GM19438 (cell line): ENCODE measurements at regions not wholly inside any gene's neighbourhood (a gene's known extent, or its start where the extent isn't known, plus 50 kb on each side); places are given as distances from the start of the nearest gene placed in this dataset.

Source experiments
- ATAC-seq: cut with Tn5 transposase; IDR thresholded peaks from one replicate; pipeline ENCODE4 v1.9.1; 2021; ENCODE audit warnings: low read depth; ENCODE audit not compliant: unreplicated experiment

- no peak for ATAC-seq
Measured at GRCh38 chr4:126686491-126686890, 946.3 kb upstream of the INTU start.

- ATAC-seq: no peak
Measured at GRCh38 chr4:126687655-126688358, 945.0 kb upstream of the INTU start.

- no peak for ATAC-seq
Measured at GRCh38 chr4:126691797-126692196, 941.0 kb upstream of the INTU start.

GRCh38 chr4:126697748-126698147 lies 935.0 kb upstream of the INTU start:
- ATAC-seq: no peak

GRCh38 chr4:126698224-126698623 lies 934.5 kb upstream of the INTU start:
- no peak for ATAC-seq

GRCh38 chr4:126701756-126702155 lies 931.0 kb upstream of the INTU start:
- no peak for ATAC-seq

GRCh38 chr4:126702747-126703146 lies 930.0 kb upstream of the INTU start:
- no peak for ATAC-seq

GRCh38 chr4:126705266-126705665 lies 927.5 kb upstream of the INTU start:
- ATAC-seq: no peak

- no peak for ATAC-seq
Measured at GRCh38 chr4:126708716-126709115, 924.0 kb upstream of the INTU start.

- no peak for ATAC-seq
Measured at GRCh38 chr4:126710935-126711334, 921.8 kb upstream of the INTU start.

- no peak for ATAC-seq
Measured at GRCh38 chr4:126715067-126715466, 917.7 kb upstream of the INTU start.

GRCh38 chr4:126715681-126716080 lies 917.1 kb upstream of the INTU start:
- no peak for ATAC-seq

- no peak for ATAC-seq
Measured at GRCh38 chr4:126718136-126718535, 914.6 kb upstream of the INTU start.

- no peak for ATAC-seq
Measured at GRCh38 chr4:126719852-126720251, 912.9 kb upstream of the INTU start.

- ATAC-seq: no peak
Measured at GRCh38 chr4:126725906-126726305, 906.9 kb upstream of the INTU start.

- no peak for ATAC-seq
Measured at GRCh38 chr4:126727461-126727860, 905.3 kb upstream of the INTU start.

GRCh38 chr4:126731062-126731461 lies 901.7 kb upstream of the INTU start:
- ATAC-seq: no peak

GRCh38 chr4:126733301-126733700 lies 899.5 kb upstream of the INTU start:
- ATAC-seq: no peak

- no peak for ATAC-seq
Measured at GRCh38 chr4:126734465-126734864, 898.3 kb upstream of the INTU start.

- no peak for ATAC-seq
Measured at GRCh38 chr4:126735294-126736132, 897.2 kb upstream of the INTU start.

GRCh38 chr4:126736133-126736518 lies 896.6 kb upstream of the INTU start:
- ATAC-seq: no peak

GRCh38 chr4:126737899-126738526 lies 894.7 kb upstream of the INTU start:
- ATAC-seq: no peak
